Astrocyte (in vitro differentiated cells and primary cell): ENCODE measurements at regions not wholly inside any gene's neighbourhood (a gene's known extent, or its start where the extent isn't known, plus 50 kb on each side); places are given as distances from the start of the nearest gene placed in this dataset.

Source experiments
- EZH2 ChIP-seq: IDR thresholded peaks from 2 replicates; pipeline ENCODE4 v1.6.1; 2012; ENCODE audit warnings: mild to moderate bottlenecking, low read length, inconsistent platforms; ENCODE audit not compliant: insufficient read depth
- TF ChIP-seq, protein P1 (sequence below): IDR thresholded peaks from 2 replicates; pipeline ENCODE4 v1.5.1; 2011; ENCODE audit warnings: low read depth, mild to moderate bottlenecking, inconsistent platforms, low read length, moderate library complexity; ENCODE audit not compliant: insufficient read depth

DNA sequence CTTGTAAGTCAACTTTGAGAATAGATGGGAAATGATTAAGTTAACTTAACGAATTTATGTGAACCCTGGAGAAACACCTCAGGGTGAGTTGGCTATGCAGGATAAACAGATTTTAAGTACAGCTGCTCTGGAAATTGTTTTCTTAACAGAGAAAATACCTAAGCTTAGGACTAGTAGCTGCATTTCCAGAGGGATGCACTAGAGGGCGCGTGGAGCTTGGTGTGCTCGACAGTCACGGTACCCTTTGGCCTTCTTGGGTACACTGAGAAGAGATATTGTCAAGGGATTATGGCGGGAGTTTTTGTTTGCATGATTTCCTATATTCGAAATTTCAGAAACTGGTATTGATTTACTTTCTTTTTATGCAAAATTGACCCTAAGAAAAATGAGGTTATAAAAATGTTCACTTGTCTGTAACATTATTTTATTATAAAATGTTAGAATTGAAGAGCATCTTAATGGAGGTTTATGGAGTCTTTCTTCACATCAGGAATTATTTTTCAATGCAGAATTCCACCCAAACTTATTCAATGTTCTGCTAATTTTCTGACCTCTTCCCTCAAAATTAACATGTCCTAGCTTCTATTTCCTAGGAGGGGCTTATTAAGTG is 58.4 kb upstream of the MYO3A start:
- TF ChIP-seq, protein P1, sequence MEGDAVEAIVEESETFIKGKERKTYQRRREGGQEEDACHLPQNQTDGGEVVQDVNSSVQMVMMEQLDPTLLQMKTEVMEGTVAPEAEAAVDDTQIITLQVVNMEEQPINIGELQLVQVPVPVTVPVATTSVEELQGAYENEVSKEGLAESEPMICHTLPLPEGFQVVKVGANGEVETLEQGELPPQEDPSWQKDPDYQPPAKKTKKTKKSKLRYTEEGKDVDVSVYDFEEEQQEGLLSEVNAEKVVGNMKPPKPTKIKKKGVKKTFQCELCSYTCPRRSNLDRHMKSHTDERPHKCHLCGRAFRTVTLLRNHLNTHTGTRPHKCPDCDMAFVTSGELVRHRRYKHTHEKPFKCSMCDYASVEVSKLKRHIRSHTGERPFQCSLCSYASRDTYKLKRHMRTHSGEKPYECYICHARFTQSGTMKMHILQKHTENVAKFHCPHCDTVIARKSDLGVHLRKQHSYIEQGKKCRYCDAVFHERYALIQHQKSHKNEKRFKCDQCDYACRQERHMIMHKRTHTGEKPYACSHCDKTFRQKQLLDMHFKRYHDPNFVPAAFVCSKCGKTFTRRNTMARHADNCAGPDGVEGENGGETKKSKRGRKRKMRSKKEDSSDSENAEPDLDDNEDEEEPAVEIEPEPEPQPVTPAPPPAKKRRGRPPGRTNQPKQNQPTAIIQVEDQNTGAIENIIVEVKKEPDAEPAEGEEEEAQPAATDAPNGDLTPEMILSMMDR, result peak; percentile 98
- TF ChIP-seq EZH2, result no peak
